ENCODE measurements at regions not wholly inside any gene's neighbourhood (a gene's known extent, or its start where the extent isn't known, plus 50 kb on each side); places are given as distances from the start of the nearest gene placed in this dataset.

- Histone ChIP-seq H3K36me3 (no peaks in the 10 kb centered on the region), H3K27ac (no peak overlapping the region), H3K4me1 (no peaks in the 10 kb centered on the region), H3K9me3 (no peaks in the 10 kb centered on the region), H3K27me3 (no peaks in the 10 kb centered on the region), H3K4me3 (no peak overlapping the region)
- WGBS, 5 donors = 45 to 75% (median 70%) methylated on average over 2 of the region's 2 CpGs
- DNase-seq = peak in 1 of 2 donors; percentile 26
- TF ChIP-seq POLR2A (IDR thresholded peaks at IDR 0.05) (no peak), EP300 (IDR thresholded peaks at IDR 0.05) (no peak), CTCF (IDR thresholded peaks at IDR 0.05) (no peak), POLR2AphosphoS5 (IDR thresholded peaks at IDR 0.05) (no peak)
- intact Hi-C loops (cut with DNase I; ENCODE audit: low total_unique reads) = no loop called here
Measured at GRCh38 chr4:31548021-31548420, 827.9 kb downstream of the PCDH7 start.

DNA sequence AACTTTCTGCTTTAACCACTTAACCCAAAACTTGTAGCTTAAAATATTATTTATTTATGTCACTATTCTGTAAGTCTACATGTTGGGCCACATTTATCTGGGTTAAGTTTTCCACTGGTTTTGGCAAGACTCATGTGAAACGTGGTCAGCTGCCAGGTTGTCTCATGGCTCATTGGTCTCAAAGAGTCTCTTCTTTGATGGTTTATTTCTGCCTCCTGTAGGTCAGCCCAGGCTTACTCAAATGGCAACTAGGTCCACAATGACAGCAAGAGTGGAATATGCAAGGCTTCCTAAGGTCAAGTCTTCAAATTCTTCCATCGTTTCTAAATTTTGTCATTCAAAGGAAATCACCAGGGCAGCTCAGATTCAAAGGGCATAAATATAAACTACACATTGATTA, 828.7 kb downstream of the PCDH7 start:
- 40 to 61% (median 54%) methylated on average over 2 of the region's 2 CpGs for WGBS, 5 donors
- no peaks in the 10 kb centered on the region for H3K9me3 ChIP-seq
- no peak overlapping the region for H3K4me3 ChIP-seq
- H3K36me3 ChIP-seq = no peaks in the 10 kb centered on the region
- no peak for DNase-seq
- no peaks in the 10 kb centered on the region for H3K27me3 ChIP-seq
- no peak for TF ChIP-seq POLR2A (IDR thresholded peaks at IDR 0.05)
- intact Hi-C loops (cut with DNase I; ENCODE audit: low total_unique reads) = no loop called here
- H3K27ac ChIP-seq = no peak overlapping the region
- H3K4me1 ChIP-seq = no peaks in the 10 kb centered on the region

DNA sequence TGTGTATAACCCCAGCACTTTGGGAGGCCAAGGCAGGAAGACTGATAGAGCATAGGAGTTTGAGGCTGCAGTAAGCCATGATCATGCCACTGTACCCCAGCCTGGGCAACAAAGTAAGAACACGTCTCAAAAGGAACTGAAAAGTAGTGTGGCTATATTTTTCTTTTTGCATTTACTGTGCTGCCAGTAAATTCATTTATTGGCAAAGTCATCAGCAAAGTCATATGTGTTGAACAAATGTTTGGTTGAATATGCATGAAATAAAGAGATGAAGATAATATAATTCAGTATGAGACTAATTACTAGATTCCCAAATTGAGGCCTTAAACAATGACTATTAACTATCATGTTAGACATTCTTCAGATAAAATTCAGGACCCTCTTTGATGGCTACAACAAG, 829.1 kb downstream of the PCDH7 start:
- TF ChIP-seq POLR2AphosphoS5 (IDR thresholded peaks at IDR 0.05) (no peak), CTCF (IDR thresholded peaks at IDR 0.05) (no peak), EP300 (IDR thresholded peaks at IDR 0.05) (no peak), POLR2A (IDR thresholded peaks at IDR 0.05) (no peak)
- intact Hi-C loops (cut with DNase I; ENCODE audit: low total_unique reads) = no loop called here
- no peak for DNase-seq
- Histone ChIP-seq H3K36me3 (no peaks in the 10 kb centered on the region), H3K27me3 (no peaks in the 10 kb centered on the region), H3K9me3 (no peaks in the 10 kb centered on the region), H3K4me3 (no peak overlapping the region), H3K4me1 (no peaks in the 10 kb centered on the region), H3K27ac (no peak overlapping the region)
- WGBS, 5 donors = 88 to 100% (median 91%) methylated on average over 1 of the region's 1 CpG

DNA sequence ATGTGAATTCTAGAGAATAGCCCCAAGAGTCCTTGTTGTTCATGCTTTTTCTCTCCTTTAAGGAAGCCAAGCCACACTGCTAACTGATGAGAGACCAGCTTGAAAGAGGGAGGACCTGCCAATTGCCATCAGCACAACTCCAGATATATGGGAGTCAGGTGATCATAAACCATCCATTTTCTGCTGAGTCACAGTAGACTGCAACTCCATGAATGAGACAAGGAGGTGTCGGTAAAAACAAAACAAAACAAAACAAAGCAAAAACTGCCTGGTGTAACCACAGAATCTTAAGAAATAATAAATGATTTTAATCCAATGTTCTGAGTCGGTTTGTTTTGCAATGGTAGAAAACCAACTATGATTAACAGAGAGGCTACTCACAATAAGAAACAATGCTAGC, 837.3 kb downstream of the PCDH7 start:
- H3K27ac ChIP-seq = no peak overlapping the region

More for the DNA sequence above, 837.3 kb downstream of the PCDH7 start:
- no peaks in the 10 kb centered on the region for H3K27me3 ChIP-seq
- intact Hi-C loops (cut with DNase I; ENCODE audit: low total_unique reads) = no loop called here
- H3K4me1 ChIP-seq = no peaks in the 10 kb centered on the region
- DNase-seq = no peak
- TF ChIP-seq POLR2AphosphoS5 (IDR thresholded peaks at IDR 0.05) (no peak), POLR2A (IDR thresholded peaks at IDR 0.05) (no peak), EP300 (IDR thresholded peaks at IDR 0.05) (no peak), CTCF (IDR thresholded peaks at IDR 0.05) (no peak)
- H3K9me3 ChIP-seq = no peaks in the 10 kb centered on the region
- H3K4me3 ChIP-seq = no peak overlapping the region
- H3K36me3 ChIP-seq = no peaks in the 10 kb centered on the region
- WGBS, 5 donors = 79 to 88% (median 87%) methylated on average over 2 of the region's 2 CpGs

Measured in stomach (tissue), 8 donors.